Sciatic nerve (tissue), 2 donors: ENCODE measurements at regions not wholly inside any gene's neighbourhood (a gene's known extent, or its start where the extent isn't known, plus 50 kb on each side); places are given as distances from the start of the nearest gene placed in this dataset.

Source experiments
- ATAC-seq: fragments of 200-7000 bp; cut with Tn5 transposase; one replicate; pipeline ENCODE4 v1.9.1; 2020; ENCODE audit warnings: mild to moderate bottlenecking, moderate library complexity
- DNase-seq: peaks from one replicate; pipeline ENCODE4 v3.0.0-alpha.2; 2020; ENCODE audit warnings: low spot score
- intact Hi-C: fragments of 100-400 bp; cut with DNase I; formaldehyde crosslinking; loops from one replicate; pipeline ENCODE4 v1.14.2; 2022
- donor health status: DM: no; HTN: no; CAD: no.
- donor health status: DM: no; HTN: no; CAD: no.

GRCh38 chr5:120053841-120054240 lies 410.3 kb upstream of the PRR16 start:
- ATAC-seq (peak; percentile 62), DNase-seq (no peak)
- intact Hi-C loops, result no loop called here

- intact Hi-C loops, result no loop called here
- DNase-seq (no peak), ATAC-seq (peak; percentile 72)
Measured at GRCh38 chr5:120055858-120056257, 408.2 kb upstream of the PRR16 start.

GRCh38 chr5:120062515-120062917 lies 401.6 kb upstream of the PRR16 start:
- ATAC-seq (no peak), DNase-seq (no peak)
- intact Hi-C loops, result no loop called here

GRCh38 chr5:120072068-120072761 lies 391.9 kb upstream of the PRR16 start:
- DNase-seq (no peak), ATAC-seq (peak; percentile 81)
- intact Hi-C loops, result no loop called here

- intact Hi-C loops, result no loop called here
- ATAC-seq (no peak), DNase-seq (no peak)
Measured at GRCh38 chr5:120073722-120074121, 390.4 kb upstream of the PRR16 start.

- intact Hi-C loops, result no loop called here
- no peak for DNase-seq
- ATAC-seq, result no peak
Measured at GRCh38 chr5:120080781-120081180, 383.3 kb upstream of the PRR16 start.

- intact Hi-C loops, result no loop called here
- no peak for ATAC-seq
- no peak for DNase-seq
Measured at GRCh38 chr5:120082316-120083068, 381.6 kb upstream of the PRR16 start.

GRCh38 chr5:120083851-120084542 lies 380.1 kb upstream of the PRR16 start:
- ATAC-seq (no peak), DNase-seq (no peak)
- intact Hi-C loops, result no loop called here

GRCh38 chr5:120084543-120084870 lies 379.6 kb upstream of the PRR16 start:
- DNase-seq (no peak), ATAC-seq (no peak)
- intact Hi-C loops, result no loop called here

- ATAC-seq (no peak), DNase-seq (no peak)
- intact Hi-C loops, result no loop called here
Measured at GRCh38 chr5:120086081-120086480, 378.0 kb upstream of the PRR16 start.

- ATAC-seq (no peak), DNase-seq (no peak)
- intact Hi-C loops, result no loop called here
Measured at GRCh38 chr5:120088412-120088811, 375.7 kb upstream of the PRR16 start.

- ATAC-seq, result no peak
- intact Hi-C loops, result no loop called here
Measured at GRCh38 chr5:120088836-120089235, 375.3 kb upstream of the PRR16 start.

GRCh38 chr5:120091376-120091948 lies 372.6 kb upstream of the PRR16 start:
- no peak for DNase-seq
- intact Hi-C loops, result no loop called here
- no peak for ATAC-seq

More at GRCh38 chr5:120088836-120089235, 375.3 kb upstream of the PRR16 start:
- no peak for DNase-seq

- DNase-seq, result no peak
- ATAC-seq, result no peak
- intact Hi-C loops, result no loop called here
Measured at GRCh38 chr5:120092649-120093048, 371.5 kb upstream of the PRR16 start.

GRCh38 chr5:120093178-120093577 lies 370.9 kb upstream of the PRR16 start:
- DNase-seq, result peak; percentile 47
- intact Hi-C loops, result no loop called here
- ATAC-seq, result peak; percentile 26

- intact Hi-C loops, result no loop called here
- DNase-seq (no peak), ATAC-seq (no peak)
Measured at GRCh38 chr5:120096413-120096812, 367.7 kb upstream of the PRR16 start.

GRCh38 chr5:120098426-120098825 lies 365.7 kb upstream of the PRR16 start:
- intact Hi-C loops, result no loop called here
- ATAC-seq (no peak), DNase-seq (no peak)

GRCh38 chr5:120098902-120099535 lies 365.1 kb upstream of the PRR16 start:
- ATAC-seq (no peak), DNase-seq (no peak)
- intact Hi-C loops, result no loop called here

- intact Hi-C loops, result no loop called here
- DNase-seq (no peak), ATAC-seq (no peak)
Measured at GRCh38 chr5:120101771-120102170, 362.3 kb upstream of the PRR16 start.
